HepG2 (cell line): ENCODE measurements at regions not wholly inside any gene's neighbourhood (a gene's known extent, or its start where the extent isn't known, plus 50 kb on each side); places are given as distances from the start of the nearest gene placed in this dataset.

Experiments
- ATAC-seq: fragments of 200-7000 bp; cut with Tn5 transposase; 3 replicates; pipeline ENCODE4 v1.9.1; 2020; ENCODE audit warnings: mild to moderate bottlenecking, moderate library complexity
- BruUV-seq: library from RNA; stranded (reverse); fragments of 400-500 nt; replicated peaks from 2 replicates; lab custom pipeline; 2021; lab: Mats Ljungman, UMichigan
- CTCF ChIA-PET: fragments of 300-600 bp; formaldehyde crosslinking; extraction: SDS; loops from one replicate; lab custom pipeline; 2021; ENCODE audit warnings: low total read pairs, inconsistent platforms, low intra/inter-chr PET ratio; lab: Yijun Ruan, JAX
- POLR2A ChIA-PET: fragments of 350-600 bp; sonication (Branson Sonifier 250); formaldehyde crosslinking; loops from one replicate; lab custom pipeline; 2020; ENCODE audit warnings: antibody characterized with exemption, inconsistent platforms; lab: Yijun Ruan, JAX
- DNase-seq: peaks from one replicate; pipeline ENCODE4 v3.0.0-alpha.2; 2015; ENCODE audit warnings: low spot score
- FAIRE-seq: peaks from 3 replicates; lab custom pipeline; 2011; peaks lifted over from hg19 to GRCh38; lab: Jason Lieb, UNC
- H2AFZ ChIP-seq: one replicate; pipeline ENCODE4 v1.6.1; 2011; ENCODE audit warnings: low read length, inconsistent platforms
- H3K27ac ChIP-seq: fragments of 300-600 bp; 3 replicates; pipeline ENCODE4 v1.8.0; 2011; ENCODE audit warnings: mixed run types, mild to moderate bottlenecking, mixed read lengths, low read length, inconsistent platforms; ENCODE audit not compliant: insufficient read depth; ENCODE audit errors: extremely low read length
- H3K27me3 ChIP-seq, 2 experiments: fragments of 200-600 bp in 1 of 2; 2 replicates in 1 of 2; 3 replicates in 1 of 2; pipeline versions ENCODE4 v1.6.0 to v1.8.0; 2011; ENCODE audit warnings: low read length in 2 of 2, mild to moderate bottlenecking in 2 of 2, moderate library complexity in 2 of 2, inconsistent platforms in 1 of 2; ENCODE audit not compliant: insufficient read depth in 2 of 2, control insufficient read depth in 1 of 2
- H3K36me3 ChIP-seq, 2 experiments: fragments of 200-600 bp in 1 of 2; replicated peaks in 1 of 2; 2 replicates in 1 of 2; 3 replicates in 1 of 2; pipeline versions ENCODE4 v1.5.1 to v1.8.0; 2011; ENCODE audit warnings: low read length in 2 of 2, inconsistent platforms in 1 of 2; ENCODE audit not compliant: insufficient read depth in 2 of 2, control insufficient read depth in 1 of 2
- H3K4me1 ChIP-seq: 2 replicates; pipeline ENCODE4 v1.5.1; 2012; ENCODE audit warnings: low read length, inconsistent platforms; ENCODE audit not compliant: insufficient read depth
- H3K4me2 ChIP-seq: 2 replicates; pipeline ENCODE4 v1.6.0; 2011; ENCODE audit warnings: low read depth, low read length, inconsistent platforms
- H3K4me3 ChIP-seq, 3 experiments: fragments of 200-600 bp in 1 of 3; sonication (generic), shearing (Covaris generic) in 1 of 3; replicated peaks in 1 of 3; 2 replicates each; pipeline ENCODE4 v1.5.1; 2011 to 2016; ENCODE audit warnings: low read length in 3 of 3, inconsistent platforms in 2 of 3, low read depth in 2 of 3, mild to moderate bottlenecking in 2 of 3, control low read depth in 1 of 3, mixed read lengths in 1 of 3; ENCODE audit not compliant: insufficient read depth in 1 of 3
- H3K79me2 ChIP-seq: one replicate; pipeline ENCODE4 v1.6.1; 2011; ENCODE audit warnings: low read length, inconsistent platforms; ENCODE audit not compliant: insufficient read depth
- H3K9ac ChIP-seq: 2 replicates; pipeline ENCODE4 v1.6.0; 2011; ENCODE audit warnings: mild to moderate bottlenecking, low read depth, low read length, inconsistent platforms; ENCODE audit not compliant: insufficient read depth
- H3K9me3 ChIP-seq: 2 replicates; pipeline ENCODE4 v1.5.1; 2012; ENCODE audit warnings: mild to moderate bottlenecking, low read length
- H4K20me1 ChIP-seq: 2 replicates; pipeline ENCODE4 v1.6.0; 2011; ENCODE audit warnings: inconsistent platforms, mild to moderate bottlenecking, low read length, moderate library complexity; ENCODE audit not compliant: insufficient read depth
- DMAP1 ChIP-seq: IDR thresholded peaks from 2 replicates; pipeline ENCODE4 v1.6.1; 2016
- DNMT1 ChIP-seq: sonication (generic); formaldehyde crosslinking; IDR thresholded peaks from 2 replicates; pipeline ENCODE4 v1.5.1; 2020; ENCODE audit warnings: mild to moderate bottlenecking, missing genetic modification reagents
- FOXP1 ChIP-seq, 2 experiments: fragments of 450-650 bp in 1 of 2; IDR thresholded peaks; 2 replicates each; pipeline ENCODE4 v1.6.1; 2017 to 2018; ENCODE audit warnings: antibody characterized with exemption in 1 of 2
- KDM4B ChIP-seq: sonication (generic); formaldehyde crosslinking; IDR thresholded peaks from 2 replicates; pipeline ENCODE4 v1.4.0; 2020; ENCODE audit warnings: missing genetic modification reagents
- NFE2L2 ChIP-seq: fragments of 150-350 bp; IDR thresholded peaks from 2 replicates; pipeline ENCODE4 v1.6.1; 2014; ENCODE audit warnings: low read length
- NR3C1 ChIP-seq: sonication (generic); formaldehyde crosslinking; IDR thresholded peaks from 2 replicates; pipeline ENCODE4 v1.4.0; 2020; ENCODE audit warnings: missing genetic modification reagents
- RBM22 ChIP-seq: fragments of 200-400 bp; formaldehyde crosslinking; optimal IDR thresholded peaks from 2 replicates; pipeline ENCODE3; 2017; ENCODE audit warnings: mild to moderate bottlenecking, low read length, moderate library complexity
- ZFYVE20 ChIP-seq: sonication (generic); formaldehyde crosslinking; IDR thresholded peaks from 2 replicates; pipeline ENCODE4 v1.8.0; 2023; ENCODE audit warnings: low read depth, mild to moderate bottlenecking, moderate library complexity, missing genetic modification reagents, borderline replicate concordance
- ZNF230 ChIP-seq: sonication (generic); formaldehyde crosslinking; IDR thresholded peaks from 2 replicates; pipeline ENCODE4 v1.4.0; 2020; ENCODE audit warnings: mild to moderate bottlenecking, missing genetic modification reagents
- ZNF652 ChIP-seq: IDR thresholded peaks from 2 replicates; pipeline ENCODE4 v1.6.1; 2016; ENCODE audit warnings: low read depth, borderline replicate concordance
- WGBS: methylation state at CpG from one replicate; pipeline ENCODE4 v1.1.6; 2017; ENCODE audit warnings: low lambda C conversion rate; 5-methylcytosine and 5-hydroxymethylcytosine counted together
- in situ Hi-C: cut with HindIII; loops from 2 replicates; pipeline ENCODE4 v1.10.0; 2017; ENCODE audit warnings: low pct_unique_long_range_greater_than_20kb; ENCODE audit not compliant: extremely low pct_ligation_motif_present
- intact Hi-C: fragments of 100-400 bp; cut with micrococcal nuclease; formaldehyde crosslinking; loops from one replicate; pipeline ENCODE4 v1.10.0; 2022; ENCODE audit not compliant: unreplicated experiment
- TF ChIP-seq, protein P1 (sequence below): sonication (generic); formaldehyde crosslinking; conservative IDR thresholded peaks from 2 replicates; pipeline ENCODE4 v1.4.0; 2020; ENCODE audit warnings: missing genetic modification reagents

GRCh38 chr4:79645942-79646341 is 237.9 kb upstream of the GK2 start:
- H3K4me3 ChIP-seq: no peak overlapping the region
- no peaks in the 10 kb centered on the region for H3K27me3 ChIP-seq
- H2AFZ ChIP-seq: no peak overlapping the region
- no peak overlapping the region for H3K27ac ChIP-seq
- BruUV-seq: no TSS peak
- WGBS: 4% methylated on average over 2 of the region's 2 CpGs
- H3K4me1 ChIP-seq: no peaks in the 10 kb centered on the region
- H3K9ac ChIP-seq: no peak overlapping the region
- no peak for DNase-seq
- no peak for TF ChIP-seq NFE2L2
- no peak for TF ChIP-seq NR3C1
- TF ChIP-seq, protein P1, sequence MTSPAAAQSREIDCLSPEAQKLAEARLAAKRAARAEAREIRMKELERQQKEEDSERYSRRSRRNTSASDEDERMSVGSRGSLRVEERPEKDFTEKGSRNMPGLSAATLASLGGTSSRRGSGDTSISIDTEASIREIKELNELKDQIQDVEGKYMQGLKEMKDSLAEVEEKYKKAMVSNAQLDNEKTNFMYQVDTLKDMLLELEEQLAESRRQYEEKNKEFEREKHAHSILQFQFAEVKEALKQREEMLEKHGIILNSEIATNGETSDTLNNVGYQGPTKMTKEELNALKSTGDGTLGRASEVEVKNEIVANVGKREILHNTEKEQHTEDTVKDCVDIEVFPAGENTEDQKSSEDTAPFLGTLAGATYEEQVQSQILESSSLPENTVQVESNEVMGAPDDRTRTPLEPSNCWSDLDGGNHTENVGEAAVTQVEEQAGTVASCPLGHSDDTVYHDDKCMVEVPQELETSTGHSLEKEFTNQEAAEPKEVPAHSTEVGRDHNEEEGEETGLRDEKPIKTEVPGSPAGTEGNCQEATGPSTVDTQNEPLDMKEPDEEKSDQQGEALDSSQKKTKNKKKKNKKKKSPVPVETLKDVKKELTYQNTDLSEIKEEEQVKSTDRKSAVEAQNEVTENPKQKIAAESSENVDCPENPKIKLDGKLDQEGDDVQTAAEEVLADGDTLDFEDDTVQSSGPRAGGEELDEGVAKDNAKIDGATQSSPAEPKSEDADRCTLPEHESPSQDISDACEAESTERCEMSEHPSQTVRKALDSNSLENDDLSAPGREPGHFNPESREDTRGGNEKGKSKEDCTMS (CRISPR knock-in tag): no peak
- no peak for TF ChIP-seq ZFYVE20 (CRISPR knock-in tag)
- TF ChIP-seq RBM22: no peak
- no peak for TF ChIP-seq DMAP1
- no peak for TF ChIP-seq ZNF230 (CRISPR knock-in tag)
- no peak for TF ChIP-seq KDM4B (CRISPR knock-in tag)
- no peak for TF ChIP-seq FOXP1 (IDR thresholded peaks at IDR 0.05)
- no peak for TF ChIP-seq FOXP1 (CRISPR knock-in tag; IDR thresholded peaks at IDR 0.05)
- no peak for TF ChIP-seq DNMT1 (CRISPR knock-in tag)
- no peak for TF ChIP-seq ZNF652
- FAIRE-seq: no peak
- no peaks in the 10 kb centered on the region for H3K79me2 ChIP-seq
- in situ Hi-C loops (no loop called here), intact Hi-C loops (no loop called here)
- no peak for ATAC-seq
- POLR2A ChIA-PET: no interaction called here
- no peaks in the 10 kb centered on the region for H4K20me1 ChIP-seq
- H3K9me3 ChIP-seq: no peaks in the 10 kb centered on the region
- no peaks in the 10 kb centered on the region for H3K36me3 ChIP-seq
- CTCF ChIA-PET: no interaction called here
- H3K4me2 ChIP-seq: no peak overlapping the region
